HUDEP-2 (cell line): ENCODE measurements at regions not wholly inside any gene's neighbourhood (a gene's known extent, or its start where the extent isn't known, plus 50 kb on each side); places are given as distances from the start of the nearest gene placed in this dataset.

Experiments used
- DNase-seq, 76 experiments: peaks; one replicate each; lab custom pipeline; 2025; ENCODE audit not compliant: unreplicated experiment in 76 of 76; lab: John Stamatoyannopoulos, UW

DNA sequence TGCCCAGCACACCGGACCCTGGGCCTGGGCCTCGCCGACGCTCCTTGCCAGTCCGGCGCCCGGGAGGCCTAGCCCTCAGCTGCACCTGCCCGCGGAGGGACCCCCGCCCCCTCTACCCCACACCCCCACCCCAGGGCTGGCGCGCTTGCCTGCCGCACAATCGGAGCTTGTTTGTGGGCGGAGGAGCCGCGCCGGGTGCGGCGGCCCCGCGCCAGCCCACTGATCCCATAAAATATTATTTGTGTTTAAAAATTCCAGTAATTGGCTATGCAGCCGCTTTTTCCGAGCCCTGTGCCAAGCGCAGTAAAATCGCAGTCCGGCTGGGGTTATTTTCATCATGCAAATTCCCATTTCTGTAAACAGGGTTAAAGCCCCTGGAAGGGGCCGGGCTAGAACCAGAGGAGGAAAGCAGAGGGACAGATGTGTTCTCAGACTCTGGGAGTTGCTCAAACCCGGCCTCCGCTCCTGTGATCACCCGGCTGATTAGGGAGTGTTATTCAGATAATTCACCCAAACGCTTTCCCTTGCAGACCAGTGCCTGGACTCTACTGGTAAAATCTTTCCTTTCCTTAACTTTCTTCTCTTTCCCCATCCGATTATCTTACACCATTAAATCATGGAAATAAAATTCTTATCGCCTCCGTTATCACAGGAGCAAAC is 93.1 kb downstream of the NCR2 start:
- DNase-seq, result no peak

DNA sequence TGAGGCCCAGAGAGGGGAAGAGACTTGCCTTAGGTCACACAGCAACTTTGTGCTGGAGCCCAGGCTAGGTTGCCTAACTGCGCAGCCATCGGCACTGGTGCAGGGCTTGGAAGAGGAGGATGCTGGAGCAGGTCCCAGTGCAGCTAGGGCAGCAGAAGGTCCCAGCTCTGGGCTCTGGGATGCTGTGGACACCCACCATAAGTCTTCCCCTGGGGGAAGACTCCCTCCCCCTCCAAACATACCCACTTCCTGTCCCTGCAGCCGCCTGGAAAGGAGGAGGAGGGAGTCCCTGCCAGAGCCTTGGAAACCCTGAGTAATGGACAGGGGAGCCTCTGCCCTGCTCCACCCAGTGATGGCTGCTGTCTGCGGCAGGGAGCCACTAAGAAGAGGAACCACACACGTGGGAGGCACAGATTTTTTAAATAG is 93.6 kb downstream of the NCR2 start:
- peak in 3 of 76 experiments; percentile 16 to 23 (median 20) for DNase-seq

- no peak for DNase-seq
These were observed 94.4 kb downstream of the NCR2 start for GRCh38 chr6:41429506-41430504.

GRCh38 chr6:41430875-41431274 is 95.5 kb downstream of the NCR2 start:
- no peak for DNase-seq

GRCh38 chr6:41432280-41432679 is 96.9 kb downstream of the NCR2 start:
- DNase-seq, result no peak

- no peak for DNase-seq
These were observed 99.5 kb downstream of the NCR2 start for GRCh38 chr6:41434803-41435481.

DNA sequence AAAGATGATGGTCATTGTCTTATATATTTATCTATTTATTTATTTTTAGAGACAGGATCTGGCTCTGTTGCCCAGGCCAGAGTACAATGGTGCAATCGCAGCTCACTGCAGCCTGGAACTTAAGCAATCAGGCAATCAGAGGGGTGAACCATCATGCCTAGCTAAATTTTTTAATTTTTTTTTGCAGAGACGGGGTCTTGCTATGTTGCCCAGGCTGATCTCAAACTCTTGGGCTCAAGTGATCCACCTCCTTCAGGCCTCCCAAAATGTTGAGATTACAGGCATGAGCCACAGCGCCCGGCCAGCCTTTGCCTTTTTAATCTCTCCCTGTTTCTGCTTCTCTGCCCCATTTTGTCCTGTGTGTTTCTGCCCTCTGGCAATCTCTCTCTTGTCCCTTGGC is 102.2 kb downstream of the NCR2 start:
- no peak for DNase-seq

DNA sequence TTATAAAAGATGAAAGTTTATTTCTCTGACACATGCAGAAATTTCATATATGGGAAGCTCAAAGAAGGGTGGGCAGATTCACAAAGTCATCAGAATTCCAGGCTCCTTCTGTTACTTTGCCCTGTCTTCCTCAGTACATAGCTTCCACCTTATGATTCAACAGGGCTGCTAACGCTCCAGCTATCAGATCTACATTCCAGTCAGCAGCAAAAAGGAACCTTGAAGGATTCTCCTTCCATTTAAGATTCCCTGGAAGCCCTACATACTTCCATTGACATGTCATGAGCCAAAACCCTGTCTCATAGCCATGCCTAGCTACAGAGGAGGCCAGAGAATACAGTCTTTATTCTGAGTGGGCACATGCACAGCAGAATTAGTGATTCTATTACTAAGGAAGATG is 103.3 kb downstream of the NCR2 start:
- no peak for DNase-seq

GRCh38 chr6:41439524-41440418 is 104.4 kb downstream of the NCR2 start:
- DNase-seq, result no peak

- DNase-seq, result no peak
These were observed 105.2 kb upstream of the FOXP4 start for GRCh38 chr6:41440958-41441357.

DNA sequence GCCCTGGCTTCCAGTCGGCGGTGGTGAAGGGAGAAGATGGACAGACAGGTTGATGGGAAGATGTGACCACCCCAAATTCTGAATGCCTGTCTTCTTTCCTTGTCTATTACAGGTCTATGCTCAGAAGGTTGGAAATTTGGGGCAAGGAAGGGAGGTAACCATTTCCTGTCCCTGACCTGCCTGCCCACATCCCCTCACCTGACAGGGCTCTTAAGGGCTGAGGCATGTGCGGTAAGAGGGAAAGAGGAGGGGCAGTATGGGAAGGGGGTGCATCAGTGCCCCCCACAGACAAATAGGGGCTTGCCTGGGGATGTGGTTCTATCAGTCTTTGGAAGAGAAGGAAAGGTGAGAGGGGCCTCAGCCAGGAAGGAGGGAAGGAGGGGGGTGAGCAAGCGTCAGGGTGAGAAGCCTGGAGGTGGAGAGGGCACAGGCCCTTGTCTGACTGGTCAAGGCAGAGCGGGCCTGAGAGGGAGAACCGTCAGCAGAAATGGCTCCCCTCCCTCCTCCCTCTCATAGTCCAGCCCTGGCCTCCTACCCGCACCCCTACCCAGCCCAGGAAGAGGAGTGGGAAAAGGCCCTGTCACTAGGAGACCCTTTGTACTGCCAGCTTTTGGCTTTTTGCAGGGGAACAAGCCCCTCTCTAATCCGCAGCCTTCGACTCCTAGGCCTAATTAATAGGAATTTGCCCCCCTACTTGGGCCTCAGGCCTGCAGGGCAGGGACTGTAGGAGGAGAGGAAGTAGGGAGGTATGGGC is 104.4 kb upstream of the FOXP4 start:
- DNase-seq, result no peak

DNA sequence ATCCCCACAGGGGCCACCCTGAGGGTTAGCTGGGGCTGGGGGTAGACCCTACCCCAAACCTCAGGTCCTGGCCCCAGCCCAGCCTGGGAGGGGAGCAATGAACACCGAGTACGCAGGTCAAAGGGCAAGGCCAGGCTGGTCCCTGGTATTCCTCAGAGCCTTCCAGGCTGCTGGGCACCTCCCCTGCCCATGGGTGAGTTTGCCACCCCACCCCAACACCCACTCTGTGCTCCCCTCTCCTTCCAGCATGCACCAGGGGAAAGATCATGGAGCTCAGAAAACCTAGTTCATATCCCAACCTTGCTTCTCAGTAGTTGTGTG is 103.9 kb upstream of the FOXP4 start:
- no peak for DNase-seq

DNA sequence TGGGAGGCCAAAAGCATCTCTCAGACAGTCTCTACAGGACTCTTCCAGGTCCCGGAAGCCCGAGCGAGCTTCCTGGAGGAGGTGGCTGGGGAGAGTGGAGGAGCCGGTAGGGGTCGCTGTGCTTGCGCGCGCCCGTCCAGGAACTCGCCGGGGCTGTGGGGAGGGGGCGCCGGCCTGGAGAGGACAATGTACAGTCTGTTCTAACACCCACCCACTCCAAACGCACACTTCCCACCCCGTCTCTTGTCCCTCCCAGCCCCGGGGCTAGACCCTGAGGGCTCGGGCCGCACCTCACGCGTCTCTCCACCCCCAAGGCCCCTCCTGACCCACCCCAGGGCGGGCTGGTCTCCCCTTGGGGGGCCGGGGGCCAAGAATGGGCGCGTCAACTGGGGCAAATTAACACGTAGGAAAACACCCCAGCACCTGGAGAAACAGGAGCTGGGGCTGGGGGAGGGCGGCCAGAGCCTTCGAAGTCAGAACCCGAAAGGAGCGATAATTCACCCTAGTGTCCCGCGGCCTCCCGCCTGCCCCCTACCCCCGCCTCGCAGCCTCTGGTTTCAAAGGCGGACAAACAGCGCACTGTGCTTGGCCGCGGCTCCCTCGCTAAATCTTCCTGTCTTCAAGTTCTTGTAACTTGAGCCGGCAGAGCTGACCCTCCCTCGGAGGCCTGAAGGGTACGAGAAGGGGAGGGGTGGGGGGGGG is 103.2 kb upstream of the FOXP4 start:
- peak in 1 of 76 experiments; percentile 4 for DNase-seq

DNA sequence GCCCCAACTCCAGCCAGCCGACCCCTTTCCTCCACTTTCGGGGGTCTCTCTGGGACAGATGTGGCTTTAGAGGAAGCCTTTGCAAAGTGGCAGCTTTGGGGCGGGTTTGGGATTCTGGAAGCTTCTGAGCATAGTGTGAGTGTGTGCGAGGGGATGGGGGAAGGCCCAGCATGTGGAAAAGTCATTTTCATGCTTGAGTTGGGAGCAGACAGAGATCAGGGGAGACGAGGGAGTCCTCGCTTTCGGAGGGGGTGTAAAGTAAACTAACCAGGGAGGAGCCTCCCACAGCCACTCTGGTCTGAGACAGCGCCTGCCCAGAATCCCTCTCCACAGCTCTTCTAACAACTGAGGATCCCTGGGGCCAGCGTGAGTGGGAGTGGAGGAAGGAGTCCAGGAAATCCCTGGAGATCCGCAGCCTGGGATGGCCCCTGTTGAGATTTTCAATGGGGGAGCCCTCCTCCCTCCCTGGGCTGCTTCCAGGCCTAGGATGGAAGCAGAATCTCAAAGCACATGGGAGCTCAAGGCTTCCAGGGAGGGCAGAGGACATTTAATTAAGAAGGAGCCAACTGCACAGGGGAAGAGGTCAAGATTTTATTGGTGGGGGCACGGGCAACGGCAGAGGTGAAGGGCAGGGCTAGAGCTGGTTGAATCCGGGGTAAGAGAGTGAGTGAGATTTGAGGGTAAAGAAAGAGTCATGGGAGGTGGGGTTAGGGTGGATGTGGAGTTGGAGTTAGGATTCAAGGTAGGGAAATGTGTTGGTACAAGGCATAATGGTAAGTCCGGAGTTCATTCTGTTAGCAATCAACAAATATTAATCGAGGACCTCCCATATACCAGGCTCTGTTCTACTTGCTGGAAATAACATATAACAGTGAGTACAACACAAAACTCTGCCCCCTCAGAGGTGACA is 102.3 kb upstream of the FOXP4 start:
- DNase-seq, result no peak

DNA sequence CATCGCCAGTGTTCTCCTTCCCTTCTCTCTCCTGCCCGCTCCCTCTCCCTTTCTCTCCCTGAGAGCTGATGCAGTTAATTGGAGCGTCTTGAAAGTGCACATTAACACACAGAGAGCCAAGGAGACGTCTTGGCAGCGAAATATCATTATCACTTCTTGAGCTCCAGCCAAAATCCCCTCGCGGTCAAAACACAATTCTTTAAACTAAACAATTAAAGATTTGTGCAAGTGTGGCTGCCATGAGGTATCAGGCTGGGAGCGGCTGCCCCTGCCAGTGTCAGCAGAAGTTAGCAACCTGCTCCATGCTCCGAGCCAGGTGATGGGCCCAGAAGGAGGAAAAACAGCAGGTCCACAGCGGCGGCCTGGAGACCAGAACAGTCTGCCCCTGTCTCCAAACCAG is 100.9 kb upstream of the FOXP4 start:
- DNase-seq, result no peak

- no peak for DNase-seq
These were observed 100.0 kb upstream of the FOXP4 start for GRCh38 chr6:41446132-41446531.

GRCh38 chr6:41446907-41447545 is 99.2 kb upstream of the FOXP4 start:
- DNase-seq, result no peak

DNA sequence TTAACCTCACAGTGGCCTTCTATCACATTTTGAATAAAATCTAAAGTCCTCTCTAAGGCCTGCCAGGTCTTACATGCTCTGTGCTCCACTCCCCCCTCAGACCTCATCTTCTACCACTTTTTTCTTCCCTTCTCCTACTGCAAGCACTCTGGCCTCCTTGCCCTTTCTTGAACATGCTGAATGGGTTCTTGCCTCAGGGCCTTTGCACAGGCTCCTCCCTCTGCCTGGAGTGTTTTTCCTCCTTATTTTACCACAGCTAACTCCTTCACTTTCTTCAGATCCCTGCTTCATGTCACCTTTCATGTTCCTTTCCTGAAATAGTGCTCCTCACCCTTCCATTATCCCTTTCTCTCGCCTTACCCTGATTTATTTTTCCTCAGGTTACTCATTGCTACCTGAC is 97.9 kb upstream of the FOXP4 start:
- DNase-seq, result no peak
